ENCODE measurements at regions not wholly inside any gene's neighbourhood (a gene's known extent, or its start where the extent isn't known, plus 50 kb on each side); places are given as distances from the start of the nearest gene placed in this dataset.

DNA sequence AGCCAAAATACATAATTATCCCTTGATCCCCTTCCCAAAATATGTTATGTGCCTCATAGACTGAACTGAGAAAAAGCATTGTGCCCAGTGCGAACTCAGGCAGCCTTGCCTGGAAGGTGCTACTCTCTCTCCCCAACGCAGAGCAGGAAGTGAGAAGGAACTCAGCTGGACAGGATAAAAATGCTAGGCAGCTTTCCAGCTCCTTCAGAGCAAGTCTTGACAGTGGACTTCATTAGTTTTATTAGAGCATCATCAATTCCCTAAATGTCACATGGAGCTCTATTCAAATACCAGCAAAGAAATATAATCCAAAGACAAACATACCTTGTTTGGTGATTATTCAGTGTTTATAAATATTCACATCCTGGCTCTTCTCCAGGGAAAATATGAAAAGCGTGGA lies 202.4 kb downstream of the RFC3 start:
- no peak for DNase-seq (ENCODE audit: low read depth)
- TF ChIP-seq, protein P1, sequence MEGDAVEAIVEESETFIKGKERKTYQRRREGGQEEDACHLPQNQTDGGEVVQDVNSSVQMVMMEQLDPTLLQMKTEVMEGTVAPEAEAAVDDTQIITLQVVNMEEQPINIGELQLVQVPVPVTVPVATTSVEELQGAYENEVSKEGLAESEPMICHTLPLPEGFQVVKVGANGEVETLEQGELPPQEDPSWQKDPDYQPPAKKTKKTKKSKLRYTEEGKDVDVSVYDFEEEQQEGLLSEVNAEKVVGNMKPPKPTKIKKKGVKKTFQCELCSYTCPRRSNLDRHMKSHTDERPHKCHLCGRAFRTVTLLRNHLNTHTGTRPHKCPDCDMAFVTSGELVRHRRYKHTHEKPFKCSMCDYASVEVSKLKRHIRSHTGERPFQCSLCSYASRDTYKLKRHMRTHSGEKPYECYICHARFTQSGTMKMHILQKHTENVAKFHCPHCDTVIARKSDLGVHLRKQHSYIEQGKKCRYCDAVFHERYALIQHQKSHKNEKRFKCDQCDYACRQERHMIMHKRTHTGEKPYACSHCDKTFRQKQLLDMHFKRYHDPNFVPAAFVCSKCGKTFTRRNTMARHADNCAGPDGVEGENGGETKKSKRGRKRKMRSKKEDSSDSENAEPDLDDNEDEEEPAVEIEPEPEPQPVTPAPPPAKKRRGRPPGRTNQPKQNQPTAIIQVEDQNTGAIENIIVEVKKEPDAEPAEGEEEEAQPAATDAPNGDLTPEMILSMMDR (IDR thresholded peaks at IDR 0.05; ENCODE audit: low read depth, low read length, missing control alignments), result no peak
- H3K4me3 ChIP-seq (ENCODE audit: low read depth, low read length), result no peak overlapping the region

DNA sequence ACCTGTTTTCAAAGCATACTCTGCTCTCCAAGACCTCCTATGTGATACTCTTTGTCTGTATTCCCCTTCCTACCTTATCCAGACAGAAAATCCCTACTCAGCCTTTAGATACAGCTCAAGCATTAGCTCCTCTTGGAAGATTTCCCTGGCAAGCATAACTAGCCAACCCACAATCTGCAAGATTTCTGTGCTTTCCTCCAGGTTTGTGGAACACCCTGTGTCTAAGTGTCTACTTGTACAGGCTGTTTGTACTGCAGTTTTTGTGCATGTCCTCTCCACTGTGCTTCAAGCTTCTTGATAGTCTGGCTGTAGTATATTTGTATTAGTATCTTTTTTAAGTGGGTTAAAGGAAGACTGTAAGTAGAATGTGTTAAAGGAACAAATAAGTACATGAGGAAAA lies 203.7 kb downstream of the RFC3 start:
- DNase-seq (ENCODE audit: low read depth), result no peak
- TF ChIP-seq, protein P1 (IDR thresholded peaks at IDR 0.05; ENCODE audit: low read depth, low read length, missing control alignments), result no peak
- H3K4me3 ChIP-seq (ENCODE audit: low read depth, low read length), result no peak overlapping the region

DNA sequence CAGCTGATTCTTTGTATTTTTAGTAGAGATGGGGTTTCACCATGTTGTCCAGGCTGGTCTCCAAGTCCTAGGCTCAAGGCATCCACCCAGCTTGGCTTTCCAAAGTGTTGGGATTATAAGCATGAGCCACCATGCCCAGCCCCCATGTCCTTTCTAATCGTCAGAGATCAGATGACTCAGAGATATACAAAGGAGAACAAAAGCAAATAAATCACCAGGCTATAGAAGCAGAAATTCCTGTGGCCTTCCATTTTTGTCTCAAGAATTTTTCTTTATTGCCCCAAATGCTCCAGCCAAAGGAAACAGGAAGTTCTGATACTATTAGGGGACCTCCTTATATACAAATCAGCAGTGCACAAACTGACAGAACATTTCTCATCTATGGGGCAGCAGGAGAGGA lies 207.8 kb downstream of the RFC3 start:
- no peak overlapping the region for H3K4me3 ChIP-seq (ENCODE audit: low read depth, low read length)
- no peak for DNase-seq (ENCODE audit: low read depth)
- TF ChIP-seq, protein P1 (IDR thresholded peaks at IDR 0.05; ENCODE audit: low read depth, low read length, missing control alignments), result no peak

DNA sequence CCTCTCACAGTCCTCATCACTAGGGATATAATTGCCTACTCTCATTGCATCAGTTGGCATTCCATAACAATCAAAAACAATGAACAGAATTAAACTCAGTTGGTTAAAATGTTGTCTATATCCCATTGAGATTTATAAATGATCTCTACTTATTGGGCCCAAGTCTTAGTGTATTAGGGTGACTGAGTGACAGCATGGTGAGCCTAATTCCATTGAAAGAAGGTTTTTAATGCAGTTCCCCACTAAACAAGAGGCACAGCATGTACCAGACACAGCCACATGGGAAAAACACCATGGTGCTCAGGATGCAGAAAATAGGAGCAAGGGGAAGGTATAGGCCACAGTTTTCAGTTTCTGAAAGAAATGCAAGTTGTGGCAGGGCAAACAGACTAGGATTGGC lies 208.4 kb downstream of the RFC3 start:
- no peak for DNase-seq (ENCODE audit: low read depth)
- TF ChIP-seq, protein P1 (IDR thresholded peaks at IDR 0.05; ENCODE audit: low read depth, low read length, missing control alignments), result no peak
- no peak overlapping the region for H3K4me3 ChIP-seq (ENCODE audit: low read depth, low read length)

DNA sequence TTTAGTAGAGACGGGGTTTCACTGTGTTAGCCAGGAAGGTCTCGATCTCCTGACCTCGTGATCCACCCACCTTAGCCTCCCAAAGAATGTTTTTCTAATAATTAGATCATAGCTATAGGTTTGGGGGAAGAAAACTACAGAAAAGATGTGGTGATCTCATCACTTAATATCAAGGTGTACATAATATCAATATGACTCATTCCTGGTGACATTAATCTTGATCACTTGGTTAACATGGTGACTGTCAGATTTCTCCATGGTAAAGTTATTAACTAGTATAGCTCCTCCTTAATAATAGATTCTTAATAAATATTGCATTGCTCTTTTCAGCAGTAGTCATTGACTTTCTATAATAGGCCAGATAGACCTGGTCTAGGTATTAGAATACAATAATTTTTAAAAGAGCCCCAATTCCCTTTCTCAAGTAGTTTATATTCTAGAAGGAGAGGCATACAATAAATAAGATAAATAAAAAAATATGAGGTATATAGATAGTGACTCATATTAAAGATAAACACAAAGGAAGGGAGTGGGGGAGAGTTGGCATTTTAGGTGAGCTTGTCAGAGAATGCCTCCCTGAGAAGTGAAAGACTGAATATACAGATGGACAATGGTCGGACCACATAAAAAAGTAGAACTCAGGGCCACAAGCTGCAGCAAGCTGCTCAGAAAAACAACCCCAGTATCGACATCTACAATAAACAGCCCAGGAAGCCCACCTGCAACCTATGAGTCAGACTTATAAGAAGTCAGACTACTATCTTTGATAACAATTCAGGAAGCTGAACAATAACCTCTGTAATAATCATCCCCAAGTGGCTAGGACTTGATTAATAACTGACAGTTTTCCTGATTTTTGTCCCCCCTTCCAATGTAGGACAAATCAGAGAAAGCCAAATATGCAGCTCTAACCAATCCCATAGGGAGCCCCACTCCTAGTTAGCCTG lies 210.8 kb downstream of the RFC3 start:
- DNase-seq (ENCODE audit: low read depth), result no peak
- H3K4me3 ChIP-seq (ENCODE audit: low read depth, low read length), result no peak overlapping the region
- TF ChIP-seq, protein P1 (IDR thresholded peaks at IDR 0.05; ENCODE audit: low read depth, low read length, missing control alignments), result no peak

DNA sequence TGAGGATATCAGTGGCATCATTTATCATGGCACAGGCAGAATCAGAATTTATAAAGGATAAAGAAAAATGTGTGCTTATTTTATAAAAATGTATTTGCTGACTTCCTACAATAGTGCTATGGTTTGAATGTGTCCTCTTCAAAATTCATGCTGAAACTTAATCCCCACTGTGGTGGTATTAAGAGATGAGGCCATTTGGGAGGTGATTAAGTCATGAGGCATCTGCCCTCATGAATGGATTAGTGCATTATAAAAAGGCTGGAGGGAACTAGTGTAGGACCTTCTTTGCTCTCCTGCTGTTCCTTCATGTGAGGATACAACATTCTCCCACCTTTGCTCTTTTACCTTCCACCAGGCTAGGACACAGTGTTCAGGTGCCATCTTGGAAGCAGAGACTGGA lies 212.8 kb downstream of the RFC3 start:
- no peak for DNase-seq (ENCODE audit: low read depth)
- TF ChIP-seq, protein P1 (IDR thresholded peaks at IDR 0.05; ENCODE audit: low read depth, low read length, missing control alignments), result no peak
- H3K4me3 ChIP-seq (ENCODE audit: low read depth, low read length), result no peak overlapping the region

DNA sequence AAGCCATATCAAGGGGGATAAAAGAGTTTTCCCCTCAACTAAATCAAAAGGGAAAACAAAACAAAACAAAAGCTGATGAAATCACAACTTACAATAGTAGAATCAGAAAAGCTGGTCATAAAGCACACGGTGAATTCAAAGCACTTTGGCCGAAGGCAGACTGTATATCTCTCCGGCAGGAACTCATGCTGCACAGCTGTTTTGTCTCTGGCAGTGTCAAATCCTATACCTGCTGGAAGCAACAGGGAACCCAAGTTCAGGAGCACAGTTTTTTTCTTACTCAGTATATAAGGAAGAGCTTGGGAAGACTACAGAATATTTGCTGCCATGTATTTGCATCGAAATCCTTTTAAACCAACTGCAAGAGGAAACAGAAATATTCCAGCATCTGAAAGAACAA lies 213.7 kb downstream of the RFC3 start:
- TF ChIP-seq, protein P1 (IDR thresholded peaks at IDR 0.05; ENCODE audit: low read depth, low read length, missing control alignments), result no peak
- no peak overlapping the region for H3K4me3 ChIP-seq (ENCODE audit: low read depth, low read length)
- no peak for DNase-seq (ENCODE audit: low read depth)

Measured in GM12864 (cell line).